ENCODE measurements at regions not wholly inside any gene's neighbourhood (a gene's known extent, or its start where the extent isn't known, plus 50 kb on each side); places are given as distances from the start of the nearest gene placed in this dataset.

DNA sequence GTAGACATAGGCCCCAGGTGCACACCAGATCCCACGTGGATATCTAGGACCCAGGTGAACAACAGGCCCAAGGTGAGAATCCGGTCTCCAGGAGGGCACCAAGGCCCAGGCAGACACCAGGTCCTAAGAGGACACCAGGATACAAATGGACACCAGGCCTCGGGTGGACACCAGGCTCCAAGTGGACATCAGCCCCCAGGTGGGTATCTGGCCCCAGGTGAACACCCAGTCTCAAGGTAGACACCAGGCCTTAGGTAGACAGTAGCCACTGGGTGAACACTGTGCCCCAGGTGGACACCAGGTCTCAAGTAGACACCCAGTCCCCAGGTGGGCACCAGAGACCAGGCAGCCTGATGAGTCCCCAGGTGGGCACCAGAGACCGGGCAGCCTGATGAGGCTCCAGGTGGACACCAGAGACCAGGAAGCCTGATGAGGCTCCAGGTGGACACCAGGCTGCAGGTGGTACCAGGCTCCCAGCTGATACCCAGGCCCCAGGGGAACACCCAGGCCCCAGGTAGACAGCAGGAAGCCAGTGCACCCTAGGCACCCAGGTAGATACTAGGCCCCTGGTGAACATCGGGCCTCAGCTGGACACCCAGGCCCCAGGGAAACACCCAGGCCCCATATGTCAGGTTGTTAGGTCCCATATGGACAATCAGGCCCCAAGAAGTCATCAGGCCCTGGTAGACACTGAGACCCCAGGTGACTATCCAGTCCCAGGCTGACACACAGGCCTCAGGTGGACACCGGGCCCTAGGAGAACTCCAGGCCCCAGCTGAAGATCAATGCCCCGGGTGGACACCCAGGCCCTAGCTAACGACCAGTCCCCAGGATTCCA, 55.1 kb upstream of the SEPTIN5 start:
- Histone ChIP-seq H2AK5ac (ENCODE audit: low read depth, low read length) (no peak overlapping the region), H3K18ac (ENCODE audit: extremely low read depth, low read length) (no peak overlapping the region), H4K20me1 (replicated peaks in 1 of 2; ENCODE audit: control insufficient read depth in 1 of 2, insufficient read depth in 2 of 2, low read length in 2 of 2) (no peaks in the 10 kb centered on the region), H2BK20ac (ENCODE audit: low read length) (no peak overlapping the region), H3K4me2 (ENCODE audit: insufficient read depth in 1 of 2, low read depth in 2 of 2, low read length in 2 of 2) (no peak overlapping the region), H2BK5ac (ENCODE audit: low read depth, low read length) (no peak overlapping the region), H3K79me2 (ENCODE audit: control insufficient read depth in 1 of 2, insufficient read depth in 2 of 2, low read length in 2 of 2) (no peaks in the 10 kb centered on the region), H3K23ac (ENCODE audit: insufficient read length) (no peak overlapping the region), H2BK15ac (ENCODE audit: low read length) (0 out of 2 replicates have a peak overlapping the region, but pooled peaks have one; percentile 61), H3K14ac (ENCODE audit: insufficient read length) (no peak overlapping the region), H3K9ac (replicated peaks in 1 of 4; ENCODE audit: extremely low read depth in 1 of 4, low read depth in 3 of 4, low read length in 3 of 4) (no peak overlapping the region), H2BK12ac (ENCODE audit: low read depth, low read length) (no peak overlapping the region; the same call in 1 of the 2 replicates), H2AFZ (ENCODE audit: low read length) (no peak overlapping the region), H4K5ac (ENCODE audit: insufficient read length, low read depth, low read length) (no peak overlapping the region), H3K23me2 (ENCODE audit: low read depth, low read length) (no peaks in the 10 kb centered on the region), H3K4me1 (replicated peaks in 1 of 4; ENCODE audit: control insufficient read depth in 3 of 4, insufficient read depth in 4 of 4, low read length in 3 of 4) (peaks cover 0 to 8% (median 5%) of the 10 kb centered on the region in 4 experiments; a peak in 5 of 7 replicates), H3K56ac (replicated peaks; ENCODE audit: insufficient read length, low read depth, low read length) (no peak overlapping the region), H3K4me3 (ENCODE audit: extremely low read depth in 1 of 4, insufficient read depth in 2 of 4, low read depth in 3 of 4, low read length in 4 of 4) (no peak overlapping the region), H4K8ac (ENCODE audit: extremely low read depth, insufficient read depth, low read length) (no peak overlapping the region), H3K27me3 (replicated peaks in 1 of 4; ENCODE audit: control insufficient read depth in 3 of 4, extremely low read depth in 1 of 4, insufficient read depth in 3 of 4, low read length in 3 of 4) (no peaks in the 10 kb centered on the region; a peak in 1 of 7 replicates), H4K91ac (replicated peaks; ENCODE audit: insufficient read length, low read length) (no peak overlapping the region), H3K79me1 (ENCODE audit: low read depth, low read length) (no peaks in the 10 kb centered on the region), H3K9me3 (ENCODE audit: insufficient read depth in 2 of 2, low read depth in 1 of 2, low read length in 1 of 2) (no peaks in the 10 kb centered on the region; a peak in 1 of 4 replicates), H3K4ac (replicated peaks; ENCODE audit: insufficient read length, low read depth, low read length) (no peak overlapping the region), H2BK120ac (replicated peaks; ENCODE audit: low read depth, low read length) (no peak overlapping the region), H3K27ac (ENCODE audit: low read depth, low read length) (no peak overlapping the region), H3K36me3 (ENCODE audit: control insufficient read depth in 2 of 4, insufficient read depth in 4 of 4, low read length in 3 of 4) (no peaks in the 10 kb centered on the region)
- FAIRE-seq = no peak
- no peak for DNase-seq (ENCODE audit: low read depth in 1 of 2, low spot score in 2 of 2)
- ChIA-PET POLR2A (ENCODE audit: partially characterized antibody) (no interaction called here), CTCF (ENCODE audit: partially characterized antibody) (interaction anchor here (1.2 to 1.3 kb wide), 2 partner anchors 20 to 87 kb away, joined by 3 read pairs; no protein-coding TSS in a partner anchor)
- 87% methylated on average over 8 of the region's 8 CpGs; no CpG with 5 or more reads in 1 of the 2 experiments for WGBS, 2 experiments (ENCODE audit: extremely low coverage in 1 of 2, insufficient coverage in 1 of 2, insufficient read length in 1 of 2, insufficient replicate concordance in 2 of 2, low coverage in 1 of 2, low lambda C conversion rate in 2 of 2, missing lambda C conversion rate in 1 of 2)
- TF ChIP-seq SIRT6 (IDR thresholded peaks at IDR 0.05; ENCODE audit: low read length) = no peak
- no peak for TF ChIP-seq SIX5 (IDR thresholded peaks at IDR 0.05; ENCODE audit: low read depth, low read length)
- TF ChIP-seq RXRA (IDR thresholded peaks at IDR 0.05; ENCODE audit: insufficient read depth, low read depth, low read length) = no peak
- no peak for TF ChIP-seq JUND (IDR thresholded peaks at IDR 0.05; ENCODE audit: low read length)
- no peak for TF ChIP-seq PHF8 (conservative IDR thresholded peaks at IDR 0.05; ENCODE audit: low read depth, low read length)
- TF ChIP-seq NRF1 (IDR thresholded peaks at IDR 0.05; ENCODE audit: low read depth, low read length) = no peak
- no peak for TF ChIP-seq NANOG (IDR thresholded peaks at IDR 0.05; ENCODE audit: insufficient read depth, low read depth, low read length, poor library complexity, severe bottlenecking)
- no peak for TF ChIP-seq SP4 (IDR thresholded peaks at IDR 0.05; ENCODE audit: low read length)
- TF ChIP-seq JUN (IDR thresholded peaks at IDR 0.05; ENCODE audit: low read depth, low read length) = no peak
- no peak for TF ChIP-seq CBX8 (IDR thresholded peaks at IDR 0.05; ENCODE audit: borderline replicate concordance, low read depth, low read length)
- TF ChIP-seq TEAD4 (IDR thresholded peaks at IDR 0.05; ENCODE audit: low read depth, low read length) = no peak
- no peak for TF ChIP-seq EZH2 (IDR thresholded peaks at IDR 0.05; ENCODE audit: low read depth, low read length, severe bottlenecking)
- TF ChIP-seq RNF2 (IDR thresholded peaks at IDR 0.05; ENCODE audit: borderline replicate concordance, low read depth, low read length, missing control alignments, poor library complexity, severe bottlenecking) = no peak

All from H1 (cell line).